H1 (cell line): ENCODE measurements at regions not wholly inside any gene's neighbourhood (a gene's known extent, or its start where the extent isn't known, plus 50 kb on each side); places are given as distances from the start of the nearest gene placed in this dataset.
A peak's percentile ranks its signal among the peaks of the same experiment; 100 is the strongest.

Source experiments
- CTCF ChIA-PET: fragments of 300-600 bp; sonication (Branson Sonifier 250); formaldehyde crosslinking; loops from one replicate; lab custom pipeline; 2021; ENCODE audit not compliant: partially characterized antibody; lab: Charles Lee
- POLR2A ChIA-PET: fragments of 300-600 bp; sonication (Branson Sonifier 250); formaldehyde crosslinking; loops from one replicate; lab custom pipeline; 2021; ENCODE audit warnings: inconsistent platforms; ENCODE audit not compliant: partially characterized antibody; lab: Charles Lee
- DNase-seq, 2 experiments: peaks; one replicate each; pipeline versions ENCODE4 v3.0.0 to v3.0.0-alpha.2; 2010 to 2022; ENCODE audit warnings: low spot score in 2 of 2, low read depth in 1 of 2, mixed read lengths in 1 of 2
- FAIRE-seq: peaks from 2 replicates; lab custom pipeline; 2011; peaks lifted over from hg19 to GRCh38; lab: Jason Lieb, UNC
- H2AFZ ChIP-seq: 2 replicates; pipeline ENCODE4 v1.8.1; 2012; ENCODE audit warnings: low read length, inconsistent platforms
- H2AK5ac ChIP-seq: 2 replicates; pipeline ENCODE4 v1.6.1; 2013; ENCODE audit warnings: low read depth, low read length
- H2BK120ac ChIP-seq: replicated peaks from 2 replicates; pipeline ENCODE3; 2013; ENCODE audit warnings: low read depth, low read length, inconsistent platforms
- H2BK12ac ChIP-seq: 2 replicates; pipeline ENCODE4 v1.6.1; 2013; ENCODE audit warnings: low read depth, low read length
- H2BK15ac ChIP-seq: 2 replicates; pipeline ENCODE4 v1.6.1; 2013; ENCODE audit warnings: low read length
- H2BK20ac ChIP-seq: 2 replicates; pipeline ENCODE4 v1.6.1; 2013; ENCODE audit warnings: low read length
- H2BK5ac ChIP-seq: 2 replicates; pipeline ENCODE4 v1.6.1; 2013; ENCODE audit warnings: low read depth, low read length
- H3K14ac ChIP-seq: 2 replicates; pipeline ENCODE4 v1.6.1; 2013; ENCODE audit warnings: inconsistent platforms; ENCODE audit not compliant: insufficient read length
- H3K18ac ChIP-seq: 2 replicates; pipeline ENCODE4 v1.6.1; 2013; ENCODE audit warnings: low read length; ENCODE audit errors: extremely low read depth
- H3K23ac ChIP-seq: 2 replicates; pipeline ENCODE4 v1.6.1; 2013; ENCODE audit warnings: inconsistent platforms; ENCODE audit not compliant: insufficient read length
- H3K23me2 ChIP-seq: 2 replicates; pipeline ENCODE4 v1.6.1; 2013; ENCODE audit warnings: low read depth, low read length
- H3K27ac ChIP-seq: 2 replicates; pipeline ENCODE4 v1.6.1; 2011; ENCODE audit warnings: low read depth, low read length, inconsistent platforms
- H3K27me3 ChIP-seq, 4 experiments: replicated peaks in 1 of 4; 1 replicate in 1 of 4; 2 replicates in 3 of 4; pipeline versions ENCODE4 v1.6.1 to v1.8.1; 2011 to 2013; ENCODE audit warnings: low read length in 3 of 4, mild to moderate bottlenecking in 3 of 4, inconsistent platforms in 2 of 4, mixed read lengths in 2 of 4, moderate library complexity in 1 of 4; ENCODE audit not compliant: control insufficient read depth in 3 of 4, insufficient read depth in 3 of 4; ENCODE audit errors: extremely low read depth in 1 of 4
- H3K36me3 ChIP-seq, 4 experiments: 2 replicates each; pipeline versions ENCODE4 v1.6.1 to v1.8.1; 2011 to 2013; ENCODE audit warnings: mild to moderate bottlenecking in 4 of 4, low read length in 3 of 4, moderate library complexity in 2 of 4, control low read depth in 1 of 4, inconsistent platforms in 1 of 4; ENCODE audit not compliant: insufficient read depth in 4 of 4, control insufficient read depth in 2 of 4
- H3K4ac ChIP-seq: replicated peaks from 2 replicates; pipeline ENCODE3; 2013; ENCODE audit warnings: low read length, low read depth, mixed read lengths, inconsistent platforms; ENCODE audit not compliant: insufficient read length
- H3K4me1 ChIP-seq, 4 experiments: replicated peaks in 1 of 4; 1 replicate in 1 of 4; 2 replicates in 3 of 4; pipeline versions ENCODE4 v1.6.1 to v1.8.1; 2011 to 2013; ENCODE audit warnings: low read length in 3 of 4, inconsistent platforms in 2 of 4, mixed read lengths in 1 of 4; ENCODE audit not compliant: insufficient read depth in 4 of 4, control insufficient read depth in 3 of 4
- H3K4me2 ChIP-seq, 2 experiments: 2 replicates each; pipeline versions ENCODE4 v1.6.1 to v1.8.1; 2011 to 2013; ENCODE audit warnings: low read depth in 2 of 2, low read length in 2 of 2, control low read depth in 1 of 2, inconsistent platforms in 1 of 2, mild to moderate bottlenecking in 1 of 2; ENCODE audit not compliant: insufficient read depth in 1 of 2
- H3K4me3 ChIP-seq, 4 experiments: fragments of 200-600, 300-600 bp in 1 of 4; sonication (generic), shearing (Covaris generic), sonication (Bioruptor Twin) in 1 of 4; 2 replicates each; pipeline versions ENCODE4 v1.5.1 to v1.8.1; 2011 to 2016; ENCODE audit warnings: low read length in 4 of 4, low read depth in 3 of 4, control low read depth in 2 of 4, inconsistent platforms in 2 of 4, mild to moderate bottlenecking in 2 of 4, mixed read lengths in 1 of 4, moderate library complexity in 1 of 4; ENCODE audit not compliant: insufficient read depth in 2 of 4; ENCODE audit errors: extremely low read depth in 1 of 4
- H3K56ac ChIP-seq: replicated peaks from 2 replicates; pipeline ENCODE3; 2013; ENCODE audit warnings: low read depth, mild to moderate bottlenecking, mixed read lengths, low read length, inconsistent platforms; ENCODE audit not compliant: insufficient read length
- H3K79me1 ChIP-seq: 2 replicates; pipeline ENCODE4 v1.6.1; 2013; ENCODE audit warnings: low read depth, low read length, control low read depth
- H3K79me2 ChIP-seq, 2 experiments: 2 replicates each; pipeline versions ENCODE4 v1.6.1 to v1.8.1; 2012 to 2013; ENCODE audit warnings: low read length in 2 of 2, mild to moderate bottlenecking in 2 of 2, inconsistent platforms in 1 of 2; ENCODE audit not compliant: insufficient read depth in 2 of 2, control insufficient read depth in 1 of 2
- H3K9ac ChIP-seq, 4 experiments: replicated peaks in 1 of 4; 1 replicate in 1 of 4; 2 replicates in 3 of 4; pipeline versions ENCODE4 v1.6.1 to v1.8.1; 2011 to 2013; ENCODE audit warnings: low read depth in 3 of 4, low read length in 3 of 4, control low read depth in 2 of 4, mild to moderate bottlenecking in 2 of 4, moderate library complexity in 2 of 4, inconsistent platforms in 1 of 4; ENCODE audit errors: extremely low read depth in 1 of 4
- H3K9me3 ChIP-seq, 2 experiments: 2 replicates each; pipeline versions ENCODE4 v1.6.1 to v1.8.1; 2012 to 2013; ENCODE audit warnings: mild to moderate bottlenecking in 2 of 2, moderate library complexity in 2 of 2, control low read depth in 1 of 2, inconsistent platforms in 1 of 2, low read depth in 1 of 2, low read length in 1 of 2, mixed read lengths in 1 of 2; ENCODE audit not compliant: insufficient read depth in 2 of 2
- H4K20me1 ChIP-seq, 2 experiments: replicated peaks in 1 of 2; 2 replicates each; pipeline versions ENCODE3 to v1.8.1; 2011 to 2013; ENCODE audit warnings: inconsistent platforms in 2 of 2, low read length in 2 of 2, mild to moderate bottlenecking in 1 of 2; ENCODE audit not compliant: insufficient read depth in 2 of 2, control insufficient read depth in 1 of 2
- H4K5ac ChIP-seq: 2 replicates; pipeline ENCODE4 v1.6.1; 2013; ENCODE audit warnings: low read length, low read depth, mixed read lengths, inconsistent platforms; ENCODE audit not compliant: insufficient read length
- H4K8ac ChIP-seq: 2 replicates; pipeline ENCODE4 v1.8.0; 2013; ENCODE audit warnings: mild to moderate bottlenecking, moderate library complexity, low read length, inconsistent platforms; ENCODE audit not compliant: insufficient read depth; ENCODE audit errors: extremely low read depth
- H4K91ac ChIP-seq: replicated peaks from 2 replicates; pipeline ENCODE3; 2013; ENCODE audit warnings: low read length, mixed read lengths, inconsistent platforms; ENCODE audit not compliant: insufficient read length
- KDM1A ChIP-seq: fragments of 200-600, 300-600 bp; sonication (generic); IDR thresholded peaks from 2 replicates; pipeline ENCODE4 v1.7.1; 2016; ENCODE audit warnings: mild to moderate bottlenecking, low read length, borderline replicate concordance
- NRF1 ChIP-seq: IDR thresholded peaks from 2 replicates; pipeline ENCODE4 v1.6.1; 2011; ENCODE audit warnings: mild to moderate bottlenecking, low read depth, low read length, improper control_type of control experiment
- RAD21 ChIP-seq, 2 experiments: IDR thresholded peaks in 1 of 2; conservative IDR thresholded peaks in 1 of 2; 2 replicates each; pipeline ENCODE4 v1.6.1; 2011; ENCODE audit warnings: low read depth in 2 of 2, low read length in 2 of 2, improper control_type of control experiment in 1 of 2, inconsistent platforms in 1 of 2, mild to moderate bottlenecking in 1 of 2, moderate library complexity in 1 of 2
- WGBS, 2 experiments: shearing (Covaris generic) in 1 of 2; methylation state at CpG; one replicate each; pipeline versions ENCODE4 v1.1.6 to v1.1.7; 2013 to 2015; ENCODE audit warnings: low lambda C conversion rate in 2 of 2, mixed read lengths in 2 of 2, inconsistent platforms in 1 of 2, low coverage in 1 of 2, missing lambda C conversion rate in 1 of 2; ENCODE audit not compliant: insufficient replicate concordance in 2 of 2, insufficient coverage in 1 of 2, insufficient read length in 1 of 2; ENCODE audit errors: extremely low coverage in 1 of 2, missing lambda C conversion rate in 1 of 2; 5-methylcytosine and 5-hydroxymethylcytosine counted together
- TF ChIP-seq, protein P1 (sequence below), 3 experiments: IDR thresholded peaks; 1 replicate in 2 of 3; 2 replicates in 1 of 3; pipeline versions ENCODE4 v1.5.1 to v1.6.1; 2011; ENCODE audit warnings: low read length in 3 of 3, mild to moderate bottlenecking in 3 of 3, inconsistent platforms in 2 of 3, low read depth in 1 of 3, moderate library complexity in 1 of 3; ENCODE audit not compliant: insufficient read depth in 1 of 3; ENCODE audit errors: control extremely low read depth in 1 of 3

DNA sequence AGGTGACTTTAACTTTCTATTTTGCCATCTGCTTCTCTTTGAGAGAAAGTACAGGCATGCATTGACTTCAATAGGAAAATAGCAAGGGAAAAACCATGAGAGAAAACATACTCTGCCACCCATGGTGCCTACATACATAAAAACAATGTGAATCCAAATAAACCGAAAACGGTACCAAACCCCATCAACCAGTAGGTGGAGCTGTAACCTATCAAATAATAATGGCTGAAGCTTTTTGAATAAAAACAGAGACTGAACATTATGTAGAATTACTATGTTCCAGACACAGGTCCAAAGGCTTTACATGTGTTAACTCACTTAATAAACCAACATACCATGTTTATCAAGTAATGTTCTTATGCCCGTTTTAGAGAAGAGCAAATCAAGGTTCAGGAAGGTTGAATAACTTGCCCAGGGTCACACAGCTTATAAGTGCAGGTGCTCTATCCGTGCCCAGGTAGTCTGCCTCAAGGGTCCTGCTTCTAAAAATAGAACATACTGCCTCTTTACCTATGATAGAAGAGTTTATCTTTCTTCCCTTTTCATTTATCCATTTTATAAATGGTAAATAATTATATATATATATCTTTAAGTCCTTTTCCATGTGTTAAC lies 293.9 kb upstream of the SYT4 start:
- FAIRE-seq (no peak), DNase-seq (peak in 1 of 2 experiments; percentile 52)
- CTCF ChIA-PET = interaction anchor here (0.7 to 10.4 kb wide), 17 partner anchors 11 to 1815 kb away, joined by 3 to 247 read pairs (median 4); no protein-coding TSS in a partner anchor
- Histone ChIP-seq H2BK15ac (no peak overlapping the region), H2BK20ac (no peak overlapping the region), H3K27ac (no peak overlapping the region), H4K20me1 (no peaks in the 10 kb centered on the region), H4K8ac (no peak overlapping the region), H3K4me1 (peaks cover 0 to 4% (median 3%) of the 10 kb centered on the region in 4 experiments; a peak in 4 of 7 replicates), H3K9ac (no peak overlapping the region), H3K27me3 (no peaks in the 10 kb centered on the region), H2BK12ac (no peak overlapping the region), H3K4me3 (no peak overlapping the region), H3K4me2 (no peak overlapping the region), H3K14ac (no peak overlapping the region), H3K18ac (no peak overlapping the region), H4K91ac (no peak overlapping the region), H3K23ac (no peak overlapping the region), H3K56ac (no peak overlapping the region), H2BK120ac (no peak overlapping the region), H3K79me2 (no peaks in the 10 kb centered on the region), H3K4ac (no peak overlapping the region), H3K9me3 (no peaks in the 10 kb centered on the region), H2AFZ (no peak overlapping the region), H2AK5ac (no peak overlapping the region), H2BK5ac (no peak overlapping the region), H3K23me2 (no peaks in the 10 kb centered on the region), H3K79me1 (no peaks in the 10 kb centered on the region), H4K5ac (no peak overlapping the region), H3K36me3 (no peaks in the 10 kb centered on the region)
- no peak for TF ChIP-seq NRF1
- 0 out of 2 replicates have a peak, but pooled peaks have one; percentile 46 for TF ChIP-seq KDM1A
- peak; percentile 66 to 72 for TF ChIP-seq RAD21 (IDR thresholded peaks at IDR 0.05 in 1 of 2, conservative IDR thresholded peaks at IDR 0.05 in 1 of 2; ENCODE audit: low read depth in 2 of 2, low read length in 2 of 2)
- TF ChIP-seq, protein P1, sequence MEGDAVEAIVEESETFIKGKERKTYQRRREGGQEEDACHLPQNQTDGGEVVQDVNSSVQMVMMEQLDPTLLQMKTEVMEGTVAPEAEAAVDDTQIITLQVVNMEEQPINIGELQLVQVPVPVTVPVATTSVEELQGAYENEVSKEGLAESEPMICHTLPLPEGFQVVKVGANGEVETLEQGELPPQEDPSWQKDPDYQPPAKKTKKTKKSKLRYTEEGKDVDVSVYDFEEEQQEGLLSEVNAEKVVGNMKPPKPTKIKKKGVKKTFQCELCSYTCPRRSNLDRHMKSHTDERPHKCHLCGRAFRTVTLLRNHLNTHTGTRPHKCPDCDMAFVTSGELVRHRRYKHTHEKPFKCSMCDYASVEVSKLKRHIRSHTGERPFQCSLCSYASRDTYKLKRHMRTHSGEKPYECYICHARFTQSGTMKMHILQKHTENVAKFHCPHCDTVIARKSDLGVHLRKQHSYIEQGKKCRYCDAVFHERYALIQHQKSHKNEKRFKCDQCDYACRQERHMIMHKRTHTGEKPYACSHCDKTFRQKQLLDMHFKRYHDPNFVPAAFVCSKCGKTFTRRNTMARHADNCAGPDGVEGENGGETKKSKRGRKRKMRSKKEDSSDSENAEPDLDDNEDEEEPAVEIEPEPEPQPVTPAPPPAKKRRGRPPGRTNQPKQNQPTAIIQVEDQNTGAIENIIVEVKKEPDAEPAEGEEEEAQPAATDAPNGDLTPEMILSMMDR (IDR thresholded peaks at IDR 0.05; ENCODE audit: control extremely low read depth in 1 of 3, insufficient read depth in 1 of 3, low read depth in 1 of 3, low read length in 3 of 3) = peak in 2 of 3 experiments; percentile 45 to 74; a peak in 2 of 4 replicates
- POLR2A ChIA-PET = no interaction called here
- 37% methylated on average over 4 of the region's 4 CpGs; no CpG with 5 or more reads in 1 of the 2 experiments for WGBS, 2 experiments
